CD4-positive, alpha-beta T cell treated with Interleukin-4 for 1 hour (primary cell): ENCODE measurements at regions not wholly inside any gene's neighbourhood (a gene's known extent, or its start where the extent isn't known, plus 50 kb on each side); places are given as distances from the start of the nearest gene placed in this dataset.
A peak's percentile ranks its signal among the peaks of the same experiment; 100 is the strongest.
"Not testable (repeated sequence)": the region's sequence is repeated elsewhere in the genome, so short reads cannot be mapped to it uniquely, and the experiment has no call there.

ENCODE experiments used
- DNase-seq, 2 donors: peaks; one replicate each; pipeline ENCODE4 v3.0.0-alpha.2; 2020 to 2022

GRCh38 chr15:87722941-87723691, 533.4 kb downstream of the NTRK3 start:
- no peak for DNase-seq

- no peak for DNase-seq
Measured at GRCh38 chr15:87720235-87720634, 536.3 kb downstream of the NTRK3 start.

GRCh38 chr15:87716422-87716821, 540.1 kb downstream of the NTRK3 start:
- no peak for DNase-seq

- no peak for DNase-seq
Measured at GRCh38 chr15:87715252-87715651, 541.3 kb downstream of the NTRK3 start.

GRCh38 chr15:87713475-87713879, 543.1 kb downstream of the NTRK3 start:
- no peak for DNase-seq

GRCh38 chr15:87712211-87712610, 544.3 kb downstream of the NTRK3 start:
- DNase-seq, result no peak

- no peak for DNase-seq
Measured at GRCh38 chr15:87711026-87711425, 545.5 kb downstream of the NTRK3 start.

GRCh38 chr15:87710406-87710805, 546.1 kb downstream of the NTRK3 start:
- DNase-seq, result no peak

- no peak for DNase-seq
Measured at GRCh38 chr15:87707566-87708130, 548.9 kb downstream of the NTRK3 start.

GRCh38 chr15:87707071-87707470, 549.5 kb downstream of the NTRK3 start:
- no peak for DNase-seq

GRCh38 chr15:87706001-87706400, 550.5 kb downstream of the NTRK3 start:
- DNase-seq, result no peak

GRCh38 chr15:87704276-87704675, 552.3 kb downstream of the NTRK3 start:
- DNase-seq, result no peak

- no peak for DNase-seq
Measured at GRCh38 chr15:87703327-87704111, 553.0 kb downstream of the NTRK3 start.

- no peak for DNase-seq
Measured at GRCh38 chr15:87702270-87702669, 554.3 kb downstream of the NTRK3 start.

GRCh38 chr15:87698467-87698866, 558.1 kb downstream of the NTRK3 start:
- not testable (repeated sequence) for DNase-seq

GRCh38 chr15:87689716-87690115, 566.8 kb downstream of the NTRK3 start:
- DNase-seq, result no peak

- no peak for DNase-seq
Measured at GRCh38 chr15:87687523-87687870, 569.0 kb downstream of the NTRK3 start.

GRCh38 chr15:87686841-87687522, 569.6 kb downstream of the NTRK3 start:
- DNase-seq, result no peak

GRCh38 chr15:87686339-87686738, 570.2 kb downstream of the NTRK3 start:
- no peak for DNase-seq

GRCh38 chr15:87682527-87682926, 574.0 kb downstream of the NTRK3 start:
- DNase-seq, result no peak

- peak in 1 of 2 donors; percentile 13 for DNase-seq
Measured at GRCh38 chr15:87681104-87681503, 575.4 kb downstream of the NTRK3 start.

- DNase-seq, result no peak
Measured at GRCh38 chr15:87680208-87680607, 576.3 kb downstream of the NTRK3 start.

- no peak for DNase-seq
Measured at GRCh38 chr15:87675271-87675670, 581.3 kb downstream of the NTRK3 start.
